ENCODE measurements at regions not wholly inside any gene's neighbourhood (a gene's known extent, or its start where the extent isn't known, plus 50 kb on each side); places are given as distances from the start of the nearest gene placed in this dataset.

DNA sequence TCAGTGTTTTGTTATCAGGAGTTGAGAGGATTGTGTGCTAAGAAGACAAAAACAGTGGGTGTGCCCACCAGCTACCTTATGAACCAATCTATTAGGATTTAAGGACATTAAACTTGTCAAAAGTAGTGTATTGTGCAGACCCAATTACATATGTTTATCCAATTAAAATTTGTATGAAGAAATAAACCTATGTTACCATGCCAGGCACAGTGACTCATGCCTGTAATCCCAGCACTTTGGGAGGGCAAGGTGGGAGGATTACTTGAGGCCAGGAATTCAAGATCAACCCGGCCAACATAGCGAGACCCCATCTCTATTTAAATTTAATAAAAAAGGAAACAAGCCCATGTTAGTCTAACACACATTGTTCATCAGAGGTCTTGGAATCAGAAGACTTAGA is 162.2 kb downstream of the IRS1 start:
- TF ChIP-seq, protein P1, sequence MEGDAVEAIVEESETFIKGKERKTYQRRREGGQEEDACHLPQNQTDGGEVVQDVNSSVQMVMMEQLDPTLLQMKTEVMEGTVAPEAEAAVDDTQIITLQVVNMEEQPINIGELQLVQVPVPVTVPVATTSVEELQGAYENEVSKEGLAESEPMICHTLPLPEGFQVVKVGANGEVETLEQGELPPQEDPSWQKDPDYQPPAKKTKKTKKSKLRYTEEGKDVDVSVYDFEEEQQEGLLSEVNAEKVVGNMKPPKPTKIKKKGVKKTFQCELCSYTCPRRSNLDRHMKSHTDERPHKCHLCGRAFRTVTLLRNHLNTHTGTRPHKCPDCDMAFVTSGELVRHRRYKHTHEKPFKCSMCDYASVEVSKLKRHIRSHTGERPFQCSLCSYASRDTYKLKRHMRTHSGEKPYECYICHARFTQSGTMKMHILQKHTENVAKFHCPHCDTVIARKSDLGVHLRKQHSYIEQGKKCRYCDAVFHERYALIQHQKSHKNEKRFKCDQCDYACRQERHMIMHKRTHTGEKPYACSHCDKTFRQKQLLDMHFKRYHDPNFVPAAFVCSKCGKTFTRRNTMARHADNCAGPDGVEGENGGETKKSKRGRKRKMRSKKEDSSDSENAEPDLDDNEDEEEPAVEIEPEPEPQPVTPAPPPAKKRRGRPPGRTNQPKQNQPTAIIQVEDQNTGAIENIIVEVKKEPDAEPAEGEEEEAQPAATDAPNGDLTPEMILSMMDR (conservative IDR thresholded peaks at IDR 0.05; ENCODE audit: low read depth in 2 of 2) = no peak
- TF ChIP-seq EZH2phosphoT487 (IDR thresholded peaks at IDR 0.05; ENCODE audit: unreplicated experiment) (no peak), EZH2 (IDR thresholded peaks at IDR 0.05; ENCODE audit: low read depth, unreplicated experiment) (no peak), CREB1 (CRISPR knock-in tag; IDR thresholded peaks at IDR 0.05; ENCODE audit: low read depth) (no peak), POLR2AphosphoS5 (IDR thresholded peaks at IDR 0.05; ENCODE audit: low read depth) (no peak), ZNF331 (CRISPR knock-in tag; IDR thresholded peaks at IDR 0.05; ENCODE audit: low read depth) (no peak), NANOG (IDR thresholded peaks at IDR 0.05; ENCODE audit: borderline replicate concordance) (no peak), STAT1 (IDR thresholded peaks at IDR 0.05; ENCODE audit: unreplicated experiment) (no peak)
- TF ChIP-seq, protein P2, sequence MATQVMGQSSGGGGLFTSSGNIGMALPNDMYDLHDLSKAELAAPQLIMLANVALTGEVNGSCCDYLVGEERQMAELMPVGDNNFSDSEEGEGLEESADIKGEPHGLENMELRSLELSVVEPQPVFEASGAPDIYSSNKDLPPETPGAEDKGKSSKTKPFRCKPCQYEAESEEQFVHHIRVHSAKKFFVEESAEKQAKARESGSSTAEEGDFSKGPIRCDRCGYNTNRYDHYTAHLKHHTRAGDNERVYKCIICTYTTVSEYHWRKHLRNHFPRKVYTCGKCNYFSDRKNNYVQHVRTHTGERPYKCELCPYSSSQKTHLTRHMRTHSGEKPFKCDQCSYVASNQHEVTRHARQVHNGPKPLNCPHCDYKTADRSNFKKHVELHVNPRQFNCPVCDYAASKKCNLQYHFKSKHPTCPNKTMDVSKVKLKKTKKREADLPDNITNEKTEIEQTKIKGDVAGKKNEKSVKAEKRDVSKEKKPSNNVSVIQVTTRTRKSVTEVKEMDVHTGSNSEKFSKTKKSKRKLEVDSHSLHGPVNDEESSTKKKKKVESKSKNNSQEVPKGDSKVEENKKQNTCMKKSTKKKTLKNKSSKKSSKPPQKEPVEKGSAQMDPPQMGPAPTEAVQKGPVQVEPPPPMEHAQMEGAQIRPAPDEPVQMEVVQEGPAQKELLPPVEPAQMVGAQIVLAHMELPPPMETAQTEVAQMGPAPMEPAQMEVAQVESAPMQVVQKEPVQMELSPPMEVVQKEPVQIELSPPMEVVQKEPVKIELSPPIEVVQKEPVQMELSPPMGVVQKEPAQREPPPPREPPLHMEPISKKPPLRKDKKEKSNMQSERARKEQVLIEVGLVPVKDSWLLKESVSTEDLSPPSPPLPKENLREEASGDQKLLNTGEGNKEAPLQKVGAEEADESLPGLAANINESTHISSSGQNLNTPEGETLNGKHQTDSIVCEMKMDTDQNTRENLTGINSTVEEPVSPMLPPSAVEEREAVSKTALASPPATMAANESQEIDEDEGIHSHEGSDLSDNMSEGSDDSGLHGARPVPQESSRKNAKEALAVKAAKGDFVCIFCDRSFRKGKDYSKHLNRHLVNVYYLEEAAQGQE (IDR thresholded peaks at IDR 0.05; ENCODE audit: unreplicated experiment) = no peak
- TF ChIP-seq, protein P3, sequence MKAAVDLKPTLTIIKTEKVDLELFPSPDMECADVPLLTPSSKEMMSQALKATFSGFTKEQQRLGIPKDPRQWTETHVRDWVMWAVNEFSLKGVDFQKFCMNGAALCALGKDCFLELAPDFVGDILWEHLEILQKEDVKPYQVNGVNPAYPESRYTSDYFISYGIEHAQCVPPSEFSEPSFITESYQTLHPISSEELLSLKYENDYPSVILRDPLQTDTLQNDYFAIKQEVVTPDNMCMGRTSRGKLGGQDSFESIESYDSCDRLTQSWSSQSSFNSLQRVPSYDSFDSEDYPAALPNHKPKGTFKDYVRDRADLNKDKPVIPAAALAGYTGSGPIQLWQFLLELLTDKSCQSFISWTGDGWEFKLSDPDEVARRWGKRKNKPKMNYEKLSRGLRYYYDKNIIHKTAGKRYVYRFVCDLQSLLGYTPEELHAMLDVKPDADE (IDR thresholded peaks at IDR 0.05) = no peak
